BE2C (cell line): ENCODE measurements at regions not wholly inside any gene's neighbourhood (a gene's known extent, or its start where the extent isn't known, plus 50 kb on each side); places are given as distances from the start of the nearest gene placed in this dataset.

Source experiments
- DNase-seq: peaks from one replicate; pipeline ENCODE4 v3.0.0-alpha.2; 2020
- H3K27me3 ChIP-seq: fragments of 250-450 bp; sonication (Bioruptor Pico); 2 replicates; pipeline ENCODE4 v1.5.1; 2020; ENCODE audit warnings: mild to moderate bottlenecking
- H3K36me3 ChIP-seq: fragments of 250-450 bp; sonication (Bioruptor Pico); 2 replicates; pipeline ENCODE4 v1.5.1; 2020; ENCODE audit warnings: mild to moderate bottlenecking
- H3K4me1 ChIP-seq: fragments of 250-450 bp; sonication (Bioruptor Pico); 2 replicates; pipeline ENCODE4 v1.5.1; 2020
- H3K4me3 ChIP-seq: 2 replicates; pipeline ENCODE4 v1.5.1; 2011; ENCODE audit warnings: low read depth, low read length
- H3K9me3 ChIP-seq: fragments of 250-450 bp; sonication (Bioruptor Pico); 2 replicates; pipeline ENCODE4 v1.5.1; 2020
- TF ChIP-seq, protein P1 (sequence below): IDR thresholded peaks from 2 replicates; pipeline ENCODE4 v1.5.1; 2012; ENCODE audit warnings: mild to moderate bottlenecking, low read depth, low read length

DNA sequence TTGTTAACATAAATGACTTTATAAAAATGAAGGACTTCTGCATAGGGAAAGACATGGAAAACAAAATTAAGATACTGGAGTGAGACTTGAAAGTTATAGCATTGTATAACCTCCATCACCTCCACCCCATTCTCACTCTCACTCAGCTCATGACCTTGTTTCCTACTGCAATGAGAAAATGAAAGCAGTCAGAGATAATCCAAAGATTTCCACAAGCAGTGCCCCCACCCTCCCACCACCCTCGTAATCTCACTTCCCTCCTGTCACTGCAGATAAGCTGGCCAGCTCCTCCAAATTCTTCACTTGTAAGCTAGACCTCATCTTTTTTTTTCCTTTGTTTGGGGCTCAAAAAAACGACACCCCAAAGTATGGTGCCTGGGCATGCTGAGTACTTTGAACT is 52.9 kb upstream of the PROKR2 start:
- TF ChIP-seq, protein P1, sequence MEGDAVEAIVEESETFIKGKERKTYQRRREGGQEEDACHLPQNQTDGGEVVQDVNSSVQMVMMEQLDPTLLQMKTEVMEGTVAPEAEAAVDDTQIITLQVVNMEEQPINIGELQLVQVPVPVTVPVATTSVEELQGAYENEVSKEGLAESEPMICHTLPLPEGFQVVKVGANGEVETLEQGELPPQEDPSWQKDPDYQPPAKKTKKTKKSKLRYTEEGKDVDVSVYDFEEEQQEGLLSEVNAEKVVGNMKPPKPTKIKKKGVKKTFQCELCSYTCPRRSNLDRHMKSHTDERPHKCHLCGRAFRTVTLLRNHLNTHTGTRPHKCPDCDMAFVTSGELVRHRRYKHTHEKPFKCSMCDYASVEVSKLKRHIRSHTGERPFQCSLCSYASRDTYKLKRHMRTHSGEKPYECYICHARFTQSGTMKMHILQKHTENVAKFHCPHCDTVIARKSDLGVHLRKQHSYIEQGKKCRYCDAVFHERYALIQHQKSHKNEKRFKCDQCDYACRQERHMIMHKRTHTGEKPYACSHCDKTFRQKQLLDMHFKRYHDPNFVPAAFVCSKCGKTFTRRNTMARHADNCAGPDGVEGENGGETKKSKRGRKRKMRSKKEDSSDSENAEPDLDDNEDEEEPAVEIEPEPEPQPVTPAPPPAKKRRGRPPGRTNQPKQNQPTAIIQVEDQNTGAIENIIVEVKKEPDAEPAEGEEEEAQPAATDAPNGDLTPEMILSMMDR = no peak
- Histone ChIP-seq H3K9me3 (no peaks in the 10 kb centered on the region), H3K36me3 (no peaks in the 10 kb centered on the region), H3K27me3 (no peaks in the 10 kb centered on the region; the same call in 1 of the 2 replicates), H3K4me1 (no peaks in the 10 kb centered on the region), H3K4me3 (no peak overlapping the region)
- no peak for DNase-seq
